NCI-H1417 (cell line): ENCODE measurements at regions not wholly inside any gene's neighbourhood (a gene's known extent, or its start where the extent isn't known, plus 50 kb on each side); places are given as distances from the start of the nearest gene placed in this dataset.
"Not testable (repeated sequence)": the region's sequence is repeated elsewhere in the genome, so short reads cannot be mapped to it uniquely, and the experiment has no call there.

Source experiments
- DNase-seq, 3 experiments: peaks; one replicate each; lab custom pipeline; 2025; lab: John Stamatoyannopoulos, UW

DNA sequence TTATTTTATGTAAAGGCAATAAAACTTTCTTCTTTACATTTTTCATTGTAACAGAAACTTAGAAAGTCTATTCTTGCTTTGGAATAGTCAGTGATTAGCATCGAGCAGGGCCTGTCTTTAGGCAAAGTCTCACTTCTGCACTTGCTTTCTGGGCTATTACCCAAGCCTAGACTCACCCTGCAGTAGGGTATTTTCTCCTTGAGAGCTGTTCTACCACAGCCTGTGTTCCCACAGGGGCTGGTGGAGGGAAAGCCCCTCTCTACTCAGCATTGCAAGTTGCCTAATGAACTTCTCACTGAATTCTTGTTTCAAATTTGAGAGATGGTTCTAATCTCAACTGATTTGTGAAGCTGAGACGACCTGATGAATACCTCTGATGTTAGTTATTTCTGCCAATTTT is 111.7 kb upstream of the KLHL14 start:
- no peak for DNase-seq

DNA sequence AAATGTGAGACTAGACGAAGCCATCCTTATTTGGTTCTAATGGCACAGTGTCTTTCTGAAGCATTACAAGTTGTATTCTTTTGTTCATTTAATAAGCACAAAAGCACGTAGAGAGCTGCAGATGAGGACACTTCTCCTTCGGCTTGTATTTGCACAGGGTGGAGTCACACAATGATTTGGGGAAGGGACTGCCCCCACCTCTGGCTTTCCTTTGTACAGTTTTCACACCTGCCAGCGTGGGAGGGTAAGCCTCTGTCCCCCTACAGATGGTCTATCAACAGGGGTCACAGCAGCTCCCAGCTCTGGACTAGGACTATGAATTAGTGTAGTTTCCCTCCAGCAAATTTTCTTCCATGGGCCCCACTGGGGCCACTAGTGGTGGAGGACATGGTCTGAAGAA is 108.2 kb upstream of the KLHL14 start:
- peak; percentile 26 to 69 (median 28) for DNase-seq

DNA sequence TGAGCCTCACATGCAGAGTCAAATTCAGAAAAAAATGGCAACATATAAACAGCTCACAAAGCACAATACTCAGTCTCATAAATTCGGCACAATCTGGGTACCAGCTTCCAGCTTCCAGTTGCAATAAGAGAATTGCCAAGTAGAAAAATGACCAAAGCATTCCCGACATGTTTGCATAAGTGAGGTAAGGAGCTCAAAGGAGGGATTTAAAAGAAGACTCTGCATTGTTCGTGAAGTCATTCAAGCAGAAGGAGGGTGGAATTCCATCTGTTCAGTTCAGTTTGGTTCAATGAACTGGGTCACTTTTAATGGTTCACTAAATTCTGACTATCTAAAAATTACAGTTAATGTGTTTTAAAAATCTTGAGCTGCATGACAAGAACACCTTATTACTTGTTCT is 106.7 kb upstream of the KLHL14 start:
- no peak for DNase-seq

DNA sequence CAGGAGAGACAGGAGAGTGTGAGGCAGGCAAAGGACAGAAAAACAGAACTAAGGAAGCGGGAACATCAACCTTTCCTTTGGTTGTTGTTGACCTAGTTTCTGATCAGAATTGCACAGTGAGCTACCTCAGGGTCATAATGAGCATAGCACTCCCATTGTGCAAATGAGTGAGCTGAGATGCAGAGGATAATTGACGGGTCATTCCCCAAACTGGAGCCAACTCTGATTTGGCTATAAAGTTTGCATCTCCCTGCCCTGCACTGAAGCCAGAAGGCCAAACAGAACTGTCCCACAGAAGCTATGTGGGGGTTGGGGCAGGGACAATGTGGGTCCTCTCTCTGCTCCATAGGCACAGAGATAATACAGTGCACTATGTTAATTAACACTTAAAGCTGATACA is 105.6 kb upstream of the KLHL14 start:
- no peak for DNase-seq

DNA sequence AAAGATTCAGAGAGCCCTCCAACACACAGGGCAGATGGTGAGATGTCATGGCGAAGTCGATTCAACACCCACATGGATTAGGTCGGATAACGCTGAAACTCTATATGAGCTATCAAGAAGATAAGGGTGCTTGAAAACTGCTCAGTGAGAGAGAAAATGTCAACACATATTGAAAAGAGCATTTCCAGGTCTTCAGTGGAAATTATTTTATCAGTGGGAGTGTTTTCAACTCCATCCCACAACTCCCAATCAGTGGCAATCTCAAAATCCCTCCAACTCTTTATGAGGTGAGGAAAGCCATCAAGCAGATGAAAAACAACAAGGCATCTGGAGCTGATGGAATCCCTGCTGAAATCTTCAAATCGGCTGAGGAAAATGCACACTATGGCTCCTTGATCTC is 104.5 kb upstream of the KLHL14 start:
- DNase-seq, result peak in 1 of 3 experiments; percentile 51

DNA sequence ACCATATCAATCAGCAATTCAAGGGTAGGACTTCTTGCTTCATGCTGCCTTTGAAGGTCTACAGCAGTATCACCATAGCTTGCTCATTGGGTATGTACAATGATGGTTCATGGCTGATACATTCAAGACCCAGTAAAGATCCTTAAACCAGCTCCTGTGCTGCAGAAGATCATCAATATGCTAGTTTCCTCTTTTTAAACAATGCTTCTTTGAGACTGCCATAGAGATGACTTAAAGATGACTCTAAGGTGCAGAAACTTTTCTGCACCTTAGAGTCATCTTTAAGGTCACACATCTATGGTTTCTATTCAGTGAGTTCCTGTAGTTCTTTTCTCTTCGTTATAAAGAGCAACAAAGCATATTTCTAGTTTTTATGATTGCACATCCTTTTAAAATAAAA is 102.8 kb upstream of the KLHL14 start:
- DNase-seq, result no peak

DNA sequence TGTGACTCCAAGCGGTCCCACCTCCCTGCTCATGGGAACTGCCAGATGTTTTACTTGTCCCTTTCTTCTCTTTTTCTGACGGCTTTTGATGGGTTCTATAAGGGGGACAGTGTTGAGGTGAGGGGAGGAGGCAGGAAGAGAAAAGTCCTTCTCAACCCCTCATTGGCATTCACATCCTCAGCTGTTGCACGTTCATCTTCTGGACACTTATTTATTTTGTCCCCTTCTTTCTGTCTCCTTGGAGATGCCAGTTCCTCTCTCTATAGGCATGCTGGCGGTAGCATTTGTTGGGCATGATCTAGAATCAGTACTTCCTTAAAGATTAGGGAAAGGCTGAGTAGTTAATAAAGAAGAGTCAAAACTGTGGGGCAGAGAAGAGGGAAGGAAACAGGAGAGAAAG is 99.0 kb upstream of the KLHL14 start:
- DNase-seq, result no peak

DNA sequence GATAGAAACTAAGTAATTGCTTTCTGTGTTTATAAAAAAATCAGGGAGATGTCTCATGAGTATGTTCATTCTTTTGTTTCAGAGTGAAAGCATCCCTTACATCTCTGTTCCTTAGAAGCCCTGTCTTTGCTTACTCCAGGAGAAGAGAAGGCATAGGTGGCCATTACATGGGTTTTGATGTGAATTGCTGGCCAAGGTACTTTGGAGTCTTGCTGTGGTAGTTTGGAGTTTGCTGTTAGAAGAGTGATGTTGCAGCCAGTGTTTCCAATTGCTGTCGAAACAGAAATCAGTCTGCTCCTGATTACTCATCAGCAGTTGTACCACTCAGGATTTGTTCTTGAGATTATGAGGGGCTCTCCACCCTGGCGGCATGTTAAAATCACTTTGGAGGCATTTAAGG is 97.8 kb upstream of the KLHL14 start:
- no peak for DNase-seq

DNA sequence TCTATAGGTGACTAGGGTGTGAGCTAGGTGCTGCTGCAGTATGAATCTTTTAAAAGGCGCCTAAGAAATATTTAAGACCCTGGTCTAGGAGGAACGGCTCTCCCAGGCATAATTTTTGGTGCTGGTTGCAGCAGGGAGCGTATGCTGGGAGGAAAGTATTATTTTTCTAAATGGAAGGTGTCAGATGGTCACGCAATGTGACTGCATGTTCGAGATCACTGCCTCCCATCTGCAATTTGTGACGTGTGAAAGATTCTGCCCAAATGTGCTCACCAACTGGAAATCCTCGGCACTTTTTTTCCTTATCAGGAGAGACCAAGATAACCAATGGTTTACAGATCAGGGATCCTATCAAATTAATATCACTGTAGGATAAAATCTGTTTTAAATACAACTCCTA is 95.6 kb upstream of the KLHL14 start:
- no peak for DNase-seq

DNA sequence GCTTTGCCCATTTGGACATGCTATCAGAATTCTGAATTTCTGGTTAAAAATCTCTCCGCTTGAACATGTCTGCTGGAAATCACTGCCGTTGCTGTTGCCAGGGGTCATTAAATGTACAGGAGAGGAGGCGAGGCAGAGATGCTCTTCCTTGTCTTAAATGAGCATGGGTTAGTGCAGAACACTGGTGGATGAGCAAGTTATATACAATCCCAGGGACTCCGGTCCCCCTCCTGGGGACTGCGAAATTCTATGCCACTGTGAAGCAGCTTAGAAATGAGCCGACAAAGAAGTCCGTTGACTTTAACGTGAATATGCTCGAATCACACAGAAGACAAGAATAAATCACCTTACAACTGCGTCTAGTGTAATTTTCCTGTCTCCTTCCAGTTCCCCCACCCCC is 95.1 kb upstream of the KLHL14 start:
- DNase-seq, result peak in 1 of 3 experiments; percentile 12

DNA sequence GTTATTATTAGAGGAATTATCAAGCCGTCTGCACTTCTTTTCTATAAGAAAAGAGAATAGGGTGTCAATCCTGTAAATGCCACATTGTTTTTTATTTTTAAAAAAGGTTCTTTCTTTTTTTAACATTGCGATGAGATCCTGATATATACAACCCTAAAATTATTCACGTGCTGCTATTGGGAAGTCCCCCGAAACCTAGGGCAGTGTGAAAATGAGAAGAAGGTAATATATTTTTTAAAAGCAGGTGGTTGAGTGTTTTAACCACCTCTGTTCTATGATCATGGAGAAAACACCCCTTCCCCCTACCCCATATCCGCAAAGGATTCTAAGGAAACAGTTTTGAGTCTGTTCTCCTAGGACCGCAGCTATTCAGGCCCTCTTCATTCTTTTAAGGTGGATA is 94.5 kb upstream of the KLHL14 start:
- no peak for DNase-seq

DNA sequence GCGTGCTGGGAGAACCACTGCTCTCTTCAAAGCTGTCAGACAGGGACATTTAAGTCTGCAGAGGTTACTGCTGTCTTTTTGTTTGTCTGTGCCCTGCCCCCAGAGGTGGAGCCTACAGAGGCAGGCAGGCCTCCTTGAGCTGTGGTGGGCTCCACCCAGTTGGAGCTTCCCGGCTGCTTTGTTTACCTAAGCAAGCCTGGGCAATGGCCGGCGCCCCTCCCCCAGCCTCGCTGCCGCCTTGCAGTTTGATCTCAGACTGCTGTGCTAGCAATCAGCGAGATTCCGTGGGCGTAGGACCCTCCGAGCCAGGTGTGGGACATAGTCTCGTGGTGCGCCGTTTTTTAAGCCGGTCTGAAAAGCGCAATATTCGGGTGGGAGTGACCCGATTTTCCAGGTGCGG is 89.2 kb upstream of the KLHL14 start:
- DNase-seq, result not testable (repeated sequence)

DNA sequence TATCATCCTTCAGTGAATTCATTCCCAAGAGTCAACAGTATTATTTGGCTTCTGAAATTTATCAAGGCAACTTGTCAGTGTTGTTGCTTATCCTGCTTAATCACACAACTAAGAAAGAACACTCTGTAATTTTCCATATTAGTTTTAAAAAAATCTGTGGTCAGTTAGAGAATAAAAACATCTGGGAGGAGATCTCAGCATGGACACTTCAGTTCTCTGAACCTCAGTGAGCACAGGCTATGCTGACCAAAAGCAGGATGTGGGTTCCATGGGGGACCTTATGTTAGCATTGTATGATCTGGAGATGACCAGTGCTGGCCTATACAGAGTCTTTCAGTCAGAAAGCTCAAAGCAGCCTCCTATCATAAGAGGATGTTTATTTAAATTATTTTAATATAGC is 79.1 kb upstream of the KLHL14 start:
- no peak for DNase-seq

DNA sequence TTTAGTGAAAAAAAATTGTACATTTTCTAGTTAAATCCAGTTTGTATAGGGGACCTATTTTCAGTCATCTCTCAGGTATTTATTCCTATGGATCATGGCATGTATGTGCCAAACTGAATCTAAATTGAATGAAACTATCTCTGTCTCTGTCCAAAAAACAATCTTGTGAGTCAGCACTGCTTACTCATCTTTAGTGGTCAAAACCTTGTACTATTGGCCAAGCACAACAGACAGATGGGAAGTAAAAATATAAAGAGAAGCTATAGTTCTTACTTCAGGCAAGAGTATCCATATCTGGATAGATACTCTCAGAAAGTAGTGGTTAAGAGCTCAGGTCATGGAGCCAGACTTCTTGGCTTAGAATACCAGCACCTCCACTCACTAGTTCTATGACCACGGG is 76.0 kb upstream of the KLHL14 start:
- DNase-seq, result no peak

DNA sequence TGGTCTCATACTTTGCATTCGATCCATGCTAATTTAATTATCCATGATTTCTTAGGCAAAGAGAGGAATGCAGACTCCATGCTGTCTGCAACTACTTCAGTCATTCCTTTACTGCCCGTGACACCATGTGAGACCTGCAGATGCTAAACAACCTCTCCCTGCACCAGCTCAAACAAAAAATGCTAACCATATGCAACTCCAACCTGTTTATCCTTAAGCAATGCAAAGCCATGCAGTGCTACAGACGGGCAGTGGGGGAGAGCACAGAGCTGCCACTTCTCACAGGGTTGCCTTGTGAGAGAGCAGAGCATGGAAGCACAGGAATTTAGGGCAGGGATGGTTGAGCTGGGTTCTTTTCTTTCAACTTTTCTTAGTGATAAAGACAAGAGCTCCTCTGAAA is 74.9 kb upstream of the KLHL14 start:
- no peak for DNase-seq

DNA sequence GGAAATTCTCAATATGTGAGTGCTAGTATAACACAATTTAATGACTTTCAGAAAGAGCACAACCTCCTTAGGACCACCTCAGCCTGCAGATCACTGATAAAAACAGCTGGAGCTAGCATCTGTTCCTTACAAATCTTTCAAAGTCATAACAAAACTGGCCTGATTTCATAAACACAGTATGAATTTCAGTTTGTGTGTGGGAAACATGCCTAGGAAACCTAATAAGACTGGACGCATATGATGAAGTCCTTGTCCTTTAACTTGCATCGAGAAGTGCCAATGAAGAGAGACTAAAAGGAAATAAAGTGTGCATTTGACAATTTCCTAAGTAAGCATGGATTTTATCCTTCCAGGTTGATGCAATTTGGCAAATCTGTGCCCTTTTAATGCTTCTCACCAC is 74.1 kb upstream of the KLHL14 start:
- DNase-seq, result no peak

DNA sequence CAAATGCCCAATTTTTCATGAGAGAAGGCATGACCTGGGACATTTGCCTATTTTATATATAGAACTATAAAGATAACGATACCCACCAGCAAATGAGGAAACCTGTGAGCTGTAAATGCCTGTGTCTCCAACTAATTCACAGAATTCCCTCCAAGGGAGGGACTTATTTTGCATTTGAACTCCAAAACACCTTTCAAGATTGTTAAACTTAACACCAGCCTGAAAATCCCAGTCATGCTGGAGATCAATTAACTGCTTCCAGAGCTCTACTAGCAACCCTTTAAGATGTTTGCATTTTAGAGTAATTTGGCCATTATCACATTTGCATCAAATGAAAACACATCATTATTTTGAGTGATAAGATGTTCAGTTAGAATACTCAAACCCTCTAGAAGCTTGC is 68.1 kb upstream of the KLHL14 start:
- DNase-seq, result peak in 1 of 3 experiments; percentile 16

DNA sequence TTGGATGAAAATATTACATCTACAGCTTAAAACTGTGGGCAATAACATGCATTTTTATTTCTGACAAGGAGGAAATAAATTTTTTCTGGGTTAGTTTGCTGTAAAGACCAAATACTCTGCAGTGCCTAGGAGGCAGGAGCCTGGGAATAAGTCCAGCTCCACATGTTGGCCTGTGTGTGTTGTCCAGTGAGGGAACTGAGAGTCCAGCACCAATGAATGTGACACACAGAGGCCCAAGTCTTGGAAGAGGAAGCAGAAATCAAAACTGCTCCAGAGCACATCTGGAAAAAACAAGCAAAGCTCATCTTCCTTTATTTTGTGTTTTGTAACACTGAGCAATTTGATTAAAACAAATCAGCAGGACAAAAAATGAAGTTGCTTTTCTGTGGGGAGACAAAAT is 63.1 kb upstream of the KLHL14 start:
- DNase-seq, result no peak

DNA sequence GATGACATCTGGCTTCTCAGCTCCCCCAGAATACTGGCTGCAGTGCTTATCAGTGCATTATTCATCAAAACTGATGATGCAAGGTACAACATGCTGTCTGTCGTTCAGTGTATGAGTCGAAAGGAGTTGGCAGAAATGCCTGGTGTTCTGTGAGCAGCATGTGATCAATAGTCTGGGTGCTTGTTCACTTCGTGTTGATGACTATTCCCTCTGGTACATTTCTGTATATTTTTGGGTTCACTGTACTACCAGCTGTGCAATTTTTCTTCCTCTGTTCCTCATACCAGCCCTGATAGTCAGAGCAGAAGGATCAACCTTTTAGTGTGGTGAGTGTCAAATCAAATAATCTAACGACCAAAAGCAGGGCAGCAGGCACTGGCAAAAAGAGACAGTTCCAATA is 59.0 kb upstream of the KLHL14 start:
- DNase-seq, result no peak

DNA sequence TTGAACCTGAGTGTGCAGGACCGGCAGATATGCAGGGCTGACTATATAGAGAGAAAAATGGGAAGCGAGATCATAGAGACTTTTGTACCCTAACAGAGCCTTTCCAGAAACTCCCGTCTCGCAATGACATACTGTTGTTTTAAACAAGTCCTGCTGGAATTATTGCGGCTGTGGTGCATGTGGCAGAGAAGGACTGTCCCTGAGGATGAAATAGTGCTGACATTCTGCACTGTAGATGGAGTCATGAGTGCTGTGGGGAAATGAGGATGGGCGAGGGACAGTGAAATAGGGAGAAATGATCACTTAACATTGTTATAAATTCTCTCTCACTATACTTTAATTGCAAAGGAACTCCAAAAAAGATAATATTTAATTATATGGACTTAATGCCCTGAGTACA is 50.4 kb upstream of the KLHL14 start:
- no peak for DNase-seq
